GM23338 (cell line): ENCODE measurements at regions not wholly inside any gene's neighbourhood (a gene's known extent, or its start where the extent isn't known, plus 50 kb on each side); places are given as distances from the start of the nearest gene placed in this dataset.

Experiments
- ATAC-seq: fragments of 200-7000 bp; cut with Tn5 transposase; 3 replicates; pipeline ENCODE4 v1.9.1; 2020
- DNase-seq: peaks from one replicate; pipeline ENCODE4 v3.0.0-alpha.2; 2015; ENCODE audit warnings: low spot score
- H2AFZ ChIP-seq: fragments of 200-600 bp; sonication (generic); 2 replicates; pipeline ENCODE4 v1.8.0; 2016; ENCODE audit warnings: antibody characterized with exemption, mild to moderate bottlenecking, moderate library complexity
- H3F3A ChIP-seq: fragments of 200-600 bp; sonication (generic); replicated peaks from 2 replicates; pipeline ENCODE4 v1.8.0; 2017; ENCODE audit warnings: antibody characterized with exemption, mixed run types, low read depth
- H3K27ac ChIP-seq: fragments of 200-600 bp; sonication (generic); 2 replicates; pipeline ENCODE4 v1.6.1; 2016; ENCODE audit warnings: low read depth
- H3K27me3 ChIP-seq: fragments of 200-600 bp; sonication (generic); 2 replicates; pipeline ENCODE4 v1.8.0; 2016; ENCODE audit warnings: mild to moderate bottlenecking, mixed run types, moderate library complexity; ENCODE audit not compliant: insufficient read depth
- H3K36me3 ChIP-seq: fragments of 200-600 bp; sonication (generic); 2 replicates; pipeline ENCODE4 v1.8.0; 2016; ENCODE audit warnings: mild to moderate bottlenecking; ENCODE audit not compliant: insufficient read depth
- H3K4me1 ChIP-seq: fragments of 200-600 bp; sonication (generic); 2 replicates; pipeline ENCODE4 v1.8.0; 2016; ENCODE audit warnings: mild to moderate bottlenecking, moderate library complexity; ENCODE audit not compliant: insufficient read depth
- H3K4me2 ChIP-seq: fragments of 200-600 bp; sonication (generic); 2 replicates; pipeline ENCODE4 v1.7.1; 2017; ENCODE audit warnings: mixed run types
- H3K4me3 ChIP-seq: fragments of 200-600 bp; sonication (generic); 2 replicates; pipeline ENCODE4 v1.6.1; 2016; ENCODE audit warnings: mixed run types
- H3K79me2 ChIP-seq: fragments of 200-600 bp; sonication (generic); replicated peaks from 2 replicates; pipeline ENCODE4 v1.8.0; 2017; ENCODE audit warnings: mild to moderate bottlenecking; ENCODE audit not compliant: insufficient read depth
- H3K9me2 ChIP-seq: fragments of 200-600 bp; sonication (generic); 2 replicates; pipeline ENCODE4 v1.8.0; 2017; ENCODE audit not compliant: insufficient read depth
- H4K20me1 ChIP-seq: fragments of 200-600 bp; sonication (generic); replicated peaks from 2 replicates; pipeline ENCODE4 v1.8.0; 2017; ENCODE audit warnings: mild to moderate bottlenecking; ENCODE audit not compliant: insufficient read depth
- H3K27ac Mint-ChIP-seq: 2 replicates; pipeline ENCODE4 v1.8.0; 2020; ENCODE audit warnings: inconsistent platforms, mild to moderate bottlenecking, moderate library complexity, mixed read lengths
- H3K27me3 Mint-ChIP-seq: 3 replicates; pipeline ENCODE4 v1.8.0; 2022; ENCODE audit warnings: low read depth, mild to moderate bottlenecking, moderate library complexity, mixed read lengths, inconsistent platforms; ENCODE audit not compliant: insufficient read depth, poor library complexity
- H3K36me3 Mint-ChIP-seq: 3 replicates; pipeline ENCODE4 v1.8.0; 2021; ENCODE audit warnings: low read depth, mild to moderate bottlenecking, inconsistent platforms, moderate library complexity, mixed read lengths
- H3K4me1 Mint-ChIP-seq: 3 replicates; pipeline ENCODE4 v1.8.0; 2020; ENCODE audit warnings: mild to moderate bottlenecking, inconsistent platforms, mixed read lengths
- H3K4me3 Mint-ChIP-seq: 3 replicates; pipeline ENCODE4 v1.8.0; 2021; ENCODE audit warnings: moderate library complexity, mild to moderate bottlenecking, inconsistent platforms, mixed read lengths
- H3K9me3 Mint-ChIP-seq: 3 replicates; pipeline ENCODE4 v1.8.0; 2020; ENCODE audit warnings: moderate library complexity, mild to moderate bottlenecking, inconsistent platforms, mixed read lengths
- CREB1 ChIP-seq: fragments of 250-450 bp; sonication (Bioruptor Pico); IDR thresholded peaks from 2 replicates; pipeline ENCODE4 v1.5.0; 2020; ENCODE audit warnings: low read depth, mild to moderate bottlenecking, moderate library complexity
- CTCF ChIP-seq, 2 experiments: fragments of 200-600 bp in 1 of 2; sonication (generic) in 1 of 2; conservative IDR thresholded peaks; 2 replicates each; pipeline versions ENCODE4 v1.5.1 to v1.6.1; 2016 to 2017; ENCODE audit warnings: antibody characterized with exemption in 2 of 2, low read depth in 2 of 2, mild to moderate bottlenecking in 2 of 2, moderate library complexity in 1 of 2
- ETS1 ChIP-seq: IDR thresholded peaks from 2 replicates; pipeline ENCODE4 v1.6.1; 2016; ENCODE audit warnings: antibody characterized with exemption
- EZH2 ChIP-seq: fragments of 200-600 bp; sonication (generic); IDR thresholded peaks from one replicate; pipeline ENCODE4 v1.8.0; 2017; ENCODE audit warnings: antibody characterized with exemption, mild to moderate bottlenecking, low read depth; ENCODE audit not compliant: unreplicated experiment
- JUNB ChIP-seq: IDR thresholded peaks from one replicate; pipeline ENCODE4 v1.6.1; 2016; ENCODE audit warnings: antibody characterized with exemption; ENCODE audit not compliant: unreplicated experiment
- STAT1 ChIP-seq: IDR thresholded peaks from one replicate; pipeline ENCODE4 v1.6.1; 2016; ENCODE audit warnings: antibody characterized with exemption; ENCODE audit not compliant: unreplicated experiment
- ZNF114 ChIP-seq: fragments of 250-450 bp; sonication (Bioruptor Pico); IDR thresholded peaks from 2 replicates; pipeline ENCODE4 v1.5.0; 2020; ENCODE audit warnings: mild to moderate bottlenecking, moderate library complexity
- ZNF331 ChIP-seq: fragments of 250-450 bp; sonication (Bioruptor Pico); IDR thresholded peaks from 2 replicates; pipeline ENCODE4 v1.5.0; 2020; ENCODE audit warnings: low read depth, mild to moderate bottlenecking, moderate library complexity
- ZNF462 ChIP-seq: fragments of 250-450 bp; sonication (Bioruptor Pico); IDR thresholded peaks from 2 replicates; pipeline ENCODE4 v1.5.0; 2020; ENCODE audit warnings: mild to moderate bottlenecking, moderate library complexity

GRCh38 chr11:95485115-95485900, 254.3 kb upstream of the SESN3 start (continued):
- TF ChIP-seq CTCF (conservative IDR thresholded peaks at IDR 0.05; ENCODE audit: low read depth in 2 of 2) (no peak), ETS1 (no peak), CREB1 (CRISPR knock-in tag) (no peak), STAT1 (no peak), EZH2 (no peak)

GRCh38 chr11:95483339-95483738, 252.3 kb upstream of the SESN3 start:
- Mint-ChIP-seq H3K9me3 (peaks cover 21% of the 10 kb centered on the region), H3K4me3 (no peak overlapping the region), H3K4me1 (peaks cover 9% of the 10 kb centered on the region; the same call in 2 of the 3 replicates), H3K27me3 (no peaks in the 10 kb centered on the region), H3K27ac (no peak overlapping the region), H3K36me3 (peaks cover 14% of the 10 kb centered on the region)
- H3K4me3 ChIP-seq: no peak overlapping the region
- no peaks in the 10 kb centered on the region for H3K27me3 ChIP-seq
- no peaks in the 10 kb centered on the region for H4K20me1 ChIP-seq
- TF ChIP-seq CREB1 (CRISPR knock-in tag): no peak
- no peak for TF ChIP-seq CTCF (conservative IDR thresholded peaks at IDR 0.05; ENCODE audit: low read depth in 2 of 2)
- no peak for TF ChIP-seq ZNF114
- no peak for TF ChIP-seq ZNF331 (CRISPR knock-in tag)
- no peak for TF ChIP-seq ZNF462 (CRISPR knock-in tag)
- no peak for TF ChIP-seq STAT1
- no peak for TF ChIP-seq JUNB
- peaks cover 7% of the 10 kb centered on the region; the same call in 1 of the 2 replicates for H3K4me1 ChIP-seq
- H3K4me2 ChIP-seq: no peak overlapping the region
- ATAC-seq (no peak), DNase-seq (no peak)
- H3F3A ChIP-seq: no peaks in the 10 kb centered on the region
- H3K79me2 ChIP-seq: no peaks in the 10 kb centered on the region
- H2AFZ ChIP-seq: no peak overlapping the region
- H3K27ac ChIP-seq: no peak overlapping the region
- H3K36me3 ChIP-seq: peaks cover 4% of the 10 kb centered on the region
- H3K9me2 ChIP-seq: no peaks in the 10 kb centered on the region
